ENCODE measurements at regions not wholly inside any gene's neighbourhood (a gene's known extent, or its start where the extent isn't known, plus 50 kb on each side); places are given as distances from the start of the nearest gene placed in this dataset.
A peak's percentile ranks its signal among the peaks of the same experiment; 100 is the strongest.

DNA sequence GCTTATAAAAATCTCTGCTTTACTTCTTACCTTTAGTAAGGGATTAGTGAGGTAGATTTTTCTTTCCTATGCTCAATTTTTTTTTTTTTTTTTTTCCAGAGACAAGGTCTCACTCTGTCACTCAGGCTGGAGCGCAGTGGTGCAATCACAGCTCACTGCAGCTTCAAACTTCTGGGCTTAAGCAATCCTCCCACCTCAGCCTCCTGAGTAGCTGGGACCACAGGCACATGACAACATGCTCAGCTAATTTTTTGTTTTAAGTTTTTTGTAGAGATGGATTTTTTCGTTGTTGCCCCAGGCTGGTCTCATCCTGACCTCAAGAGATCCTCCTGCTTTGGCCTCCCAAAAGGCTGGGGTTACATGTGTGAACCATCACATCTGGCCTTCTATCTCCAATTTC is 58.9 kb upstream of the RREB1 start:
- no peak overlapping the region for H3K4me3 Mint-ChIP-seq
- no CpG with 5 or more reads among the region's 2 CpGs for WGBS (ENCODE audit: insufficient coverage)
- H3K4me1 Mint-ChIP-seq, result peaks cover 9 to 16% (median 9%) of the 10 kb centered on the region in 3 donors
- ChIA-PET CTCF (interaction anchor here in 1 of 2 donors (0.7 kb wide), 1 partner anchor 160 kb away, joined by 7 read pairs; no protein-coding TSS in a partner anchor), POLR2A (interaction anchor here in 1 of 2 donors (0.6 to 0.7 kb wide), 2 partner anchors 57 to 145 kb away, joined by 3 to 6 read pairs; no protein-coding TSS in a partner anchor)
- Histone ChIP-seq H3K36me3 (ENCODE audit: control insufficient read depth in 2 of 2, extremely low read depth in 1 of 2, insufficient read depth in 1 of 2, low read length in 1 of 2) (no peaks in the 10 kb centered on the region), H3K27me3 (replicated peaks in 1 of 2; ENCODE audit: control insufficient read depth in 2 of 2, extremely low read depth in 1 of 2, insufficient read depth in 2 of 2, low read length in 1 of 2) (peaks cover 0 to 17% of the 10 kb centered on the region in 2 experiments), H3K4me1 (ENCODE audit: control insufficient read depth in 1 of 2, extremely low read depth in 1 of 2, insufficient read depth in 2 of 2, low read length in 2 of 2) (peaks cover 2 to 16% of the 10 kb centered on the region in 2 experiments), H3K4me3 (ENCODE audit: control insufficient read depth in 1 of 2, extremely low read depth in 1 of 2, low read length in 1 of 2) (no peak overlapping the region), H3K27ac (ENCODE audit: low read length) (no peak overlapping the region), H3K9me3 (no peaks in the 10 kb centered on the region)
- ATAC-seq (replicated peaks in 1 of 4), result no peak
- no peaks in the 10 kb centered on the region for H3K27me3 Mint-ChIP-seq
- DNase-seq, result no peak
- H3K36me3 Mint-ChIP-seq, result no peaks in the 10 kb centered on the region
- no peaks in the 10 kb centered on the region for H3K9me3 Mint-ChIP-seq
- no peak overlapping the region for H3K27ac Mint-ChIP-seq

DNA sequence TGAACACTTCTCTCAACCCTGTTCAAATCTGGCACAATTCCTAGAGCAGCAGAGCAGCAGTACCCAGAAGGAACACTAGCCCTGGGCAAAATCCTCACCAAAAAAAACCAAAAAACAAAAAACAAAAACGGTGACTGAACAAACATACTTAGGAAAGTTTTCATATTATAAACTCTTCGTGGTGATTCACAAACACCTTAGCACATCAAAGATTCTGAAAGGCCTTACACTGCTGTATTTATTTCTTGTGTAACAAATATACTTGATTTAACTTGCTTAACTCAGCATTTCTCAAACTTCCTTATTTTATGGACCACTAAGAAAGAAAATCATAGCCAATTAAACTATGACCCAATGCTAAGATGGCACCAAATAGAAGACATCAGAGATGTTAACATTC is 57.8 kb upstream of the RREB1 start:
- DNase-seq, result no peak
- H3K9me3 ChIP-seq, result no peaks in the 10 kb centered on the region
- no CpG with 5 or more reads among the region's 2 CpGs for WGBS (ENCODE audit: insufficient coverage)
- ChIA-PET POLR2A (no interaction called here), CTCF (no interaction called here)
- no peak overlapping the region for H3K27ac Mint-ChIP-seq
- no peak for ATAC-seq (replicated peaks in 1 of 4)
- peaks cover 0 to 17% of the 10 kb centered on the region in 2 experiments for H3K27me3 ChIP-seq (replicated peaks in 1 of 2; ENCODE audit: control insufficient read depth in 2 of 2, extremely low read depth in 1 of 2, insufficient read depth in 2 of 2, low read length in 1 of 2)
- no peak overlapping the region for H3K27ac ChIP-seq (ENCODE audit: low read length)
- H3K27me3 Mint-ChIP-seq, result no peaks in the 10 kb centered on the region
- no peaks in the 10 kb centered on the region for H3K36me3 Mint-ChIP-seq
- H3K4me1 Mint-ChIP-seq, result peaks cover 9 to 16% (median 9%) of the 10 kb centered on the region in 3 donors
- no peaks in the 10 kb centered on the region for H3K36me3 ChIP-seq (ENCODE audit: control insufficient read depth in 2 of 2, extremely low read depth in 1 of 2, insufficient read depth in 1 of 2, low read length in 1 of 2)
- no peaks in the 10 kb centered on the region for H3K9me3 Mint-ChIP-seq
- peaks cover 2 to 16% of the 10 kb centered on the region in 2 experiments for H3K4me1 ChIP-seq (ENCODE audit: control insufficient read depth in 1 of 2, extremely low read depth in 1 of 2, insufficient read depth in 2 of 2, low read length in 2 of 2)
- H3K4me3 Mint-ChIP-seq, result peak overlapping the region; percentile 50 to 78 (median 70)
- no peak overlapping the region for H3K4me3 ChIP-seq (ENCODE audit: control insufficient read depth in 1 of 2, extremely low read depth in 1 of 2, low read length in 1 of 2)

DNA sequence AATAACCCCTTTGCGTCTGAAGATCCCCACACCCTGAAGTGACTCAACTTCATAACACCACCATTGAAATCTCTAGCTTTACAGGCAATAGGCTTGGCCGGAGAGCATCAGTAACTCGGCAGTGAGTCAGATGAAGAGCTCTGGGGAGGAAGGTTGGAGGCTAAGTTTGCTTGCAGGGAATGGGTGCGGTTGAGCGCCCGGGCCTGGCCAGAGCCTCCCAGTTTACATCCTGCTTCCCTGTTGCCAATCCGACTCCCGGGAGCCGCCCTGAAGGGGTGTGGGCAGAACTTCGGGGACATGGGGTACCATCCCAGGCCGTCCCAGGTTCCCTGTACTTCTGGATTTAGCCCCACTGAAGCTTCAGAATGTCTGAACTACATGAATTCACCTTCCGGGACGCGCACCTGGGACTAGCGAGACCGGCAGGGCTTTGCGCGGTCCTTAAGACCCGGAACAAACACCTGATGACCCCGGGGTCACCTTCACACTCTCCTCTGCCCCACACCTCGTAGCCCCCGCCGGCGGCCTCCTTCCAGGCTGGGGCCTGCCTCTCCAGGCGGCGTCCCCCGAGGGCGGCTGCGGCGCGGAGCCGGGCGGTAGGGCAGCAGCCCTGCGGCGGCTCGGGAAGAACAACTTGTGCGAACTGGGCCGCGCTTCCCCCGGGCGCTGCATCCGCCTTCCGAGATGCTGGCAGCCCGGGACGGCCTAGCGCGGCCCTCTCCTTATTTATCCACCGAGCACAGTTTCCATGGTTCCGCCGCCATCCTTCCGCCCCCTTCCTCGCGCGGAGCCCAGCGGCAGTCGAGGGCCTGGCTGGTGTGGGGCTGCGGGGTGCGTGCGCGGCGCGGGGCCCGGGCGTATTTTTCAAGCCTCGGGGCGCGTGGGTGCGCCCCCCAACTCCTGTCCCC is 56.6 kb upstream of the RREB1 start:
- peaks cover 9 to 16% (median 9%) of the 10 kb centered on the region in 3 donors for H3K4me1 Mint-ChIP-seq
- peak overlapping the region in 1 of 2 donors; percentile 15 for H3K27ac Mint-ChIP-seq
- no peaks in the 10 kb centered on the region for H3K27me3 Mint-ChIP-seq
- no peaks in the 10 kb centered on the region for H3K9me3 Mint-ChIP-seq
- ChIA-PET POLR2A (no interaction called here), CTCF (no interaction called here)
- ATAC-seq (replicated peaks in 1 of 4) (peak; percentile 53 to 71 (median 56)), DNase-seq (peak in 31 of 35 experiments; percentile 9 to 57 (median 32))
- no peaks in the 10 kb centered on the region for H3K9me3 ChIP-seq
- no peak overlapping the region for H3K27ac ChIP-seq (ENCODE audit: low read length)
- peak overlapping the region; percentile 66 to 67 for H3K4me3 ChIP-seq (ENCODE audit: control insufficient read depth in 1 of 2, extremely low read depth in 1 of 2, low read length in 1 of 2)
- H3K4me3 Mint-ChIP-seq, result peak overlapping the region; percentile 56 to 78 (median 70)
- 32% methylated on average over 57 of the region's 68 CpGs for WGBS (ENCODE audit: insufficient coverage)
- H3K36me3 ChIP-seq (ENCODE audit: control insufficient read depth in 2 of 2, extremely low read depth in 1 of 2, insufficient read depth in 1 of 2, low read length in 1 of 2), result no peaks in the 10 kb centered on the region
- peaks cover 0 to 17% of the 10 kb centered on the region in 2 experiments for H3K27me3 ChIP-seq (replicated peaks in 1 of 2; ENCODE audit: control insufficient read depth in 2 of 2, extremely low read depth in 1 of 2, insufficient read depth in 2 of 2, low read length in 1 of 2)
- peaks cover 2 to 16% of the 10 kb centered on the region in 2 experiments for H3K4me1 ChIP-seq (ENCODE audit: control insufficient read depth in 1 of 2, extremely low read depth in 1 of 2, insufficient read depth in 2 of 2, low read length in 2 of 2)
- H3K36me3 Mint-ChIP-seq, result no peaks in the 10 kb centered on the region

DNA sequence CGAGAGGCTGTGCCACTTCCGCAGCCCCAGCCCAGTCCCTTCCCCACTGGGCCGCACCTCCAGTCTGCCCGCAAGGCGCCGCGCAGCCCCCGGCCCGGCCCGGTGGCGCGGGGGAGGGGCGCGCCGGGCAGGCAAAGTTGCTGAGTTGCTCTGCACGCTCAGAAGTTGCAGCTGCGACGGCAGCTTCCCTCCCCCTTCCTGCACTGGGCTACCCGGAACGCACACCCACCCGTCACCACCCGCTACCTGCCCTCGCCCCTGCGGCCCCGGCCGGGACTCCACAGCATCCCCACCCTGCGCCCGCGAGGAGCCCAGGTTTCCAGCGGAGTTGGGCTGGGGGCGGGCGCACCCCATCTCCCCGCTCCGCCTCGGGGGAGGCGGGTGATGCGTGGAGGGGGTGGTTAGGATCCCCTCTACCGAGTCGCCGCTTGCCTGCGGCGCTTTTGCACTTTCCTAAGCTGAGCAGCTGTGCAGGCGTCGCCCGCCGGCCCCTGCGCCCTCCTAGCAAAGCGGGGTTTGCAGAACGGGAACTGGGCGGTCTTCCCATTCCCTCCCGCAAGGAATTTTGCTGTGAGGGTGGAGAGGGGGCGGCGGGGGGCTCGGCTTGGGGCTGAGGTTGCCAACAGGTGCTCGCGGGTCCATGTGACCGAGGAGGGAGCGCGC is 55.9 kb upstream of the RREB1 start:
- no peak overlapping the region for H3K27ac Mint-ChIP-seq
- Histone ChIP-seq H3K27ac (ENCODE audit: low read length) (no peak overlapping the region), H3K27me3 (replicated peaks in 1 of 2; ENCODE audit: control insufficient read depth in 2 of 2, extremely low read depth in 1 of 2, insufficient read depth in 2 of 2, low read length in 1 of 2) (peaks cover 0 to 17% of the 10 kb centered on the region in 2 experiments), H3K9me3 (no peaks in the 10 kb centered on the region), H3K4me1 (ENCODE audit: control insufficient read depth in 1 of 2, extremely low read depth in 1 of 2, insufficient read depth in 2 of 2, low read length in 2 of 2) (peaks cover 2 to 16% of the 10 kb centered on the region in 2 experiments), H3K36me3 (ENCODE audit: control insufficient read depth in 2 of 2, extremely low read depth in 1 of 2, insufficient read depth in 1 of 2, low read length in 1 of 2) (no peaks in the 10 kb centered on the region), H3K4me3 (ENCODE audit: control insufficient read depth in 1 of 2, extremely low read depth in 1 of 2, low read length in 1 of 2) (peak overlapping the region; percentile 66 to 67)
- CTCF ChIA-PET, result no interaction called here
- no peaks in the 10 kb centered on the region for H3K27me3 Mint-ChIP-seq
- 1% methylated on average over 41 of the region's 59 CpGs for WGBS (ENCODE audit: insufficient coverage)
- POLR2A ChIA-PET, result no interaction called here
- H3K9me3 Mint-ChIP-seq, result no peaks in the 10 kb centered on the region
- DNase-seq (peak; percentile 20 to 72 (median 52)), ATAC-seq (replicated peaks in 1 of 4) (peak; percentile 82 to 86 (median 84))
- no peaks in the 10 kb centered on the region for H3K36me3 Mint-ChIP-seq
- H3K4me1 Mint-ChIP-seq, result peaks cover 9 to 22% (median 15%) of the 10 kb centered on the region in 3 donors
- H3K4me3 Mint-ChIP-seq, result peak overlapping the region; percentile 58 to 78 (median 73)

DNA sequence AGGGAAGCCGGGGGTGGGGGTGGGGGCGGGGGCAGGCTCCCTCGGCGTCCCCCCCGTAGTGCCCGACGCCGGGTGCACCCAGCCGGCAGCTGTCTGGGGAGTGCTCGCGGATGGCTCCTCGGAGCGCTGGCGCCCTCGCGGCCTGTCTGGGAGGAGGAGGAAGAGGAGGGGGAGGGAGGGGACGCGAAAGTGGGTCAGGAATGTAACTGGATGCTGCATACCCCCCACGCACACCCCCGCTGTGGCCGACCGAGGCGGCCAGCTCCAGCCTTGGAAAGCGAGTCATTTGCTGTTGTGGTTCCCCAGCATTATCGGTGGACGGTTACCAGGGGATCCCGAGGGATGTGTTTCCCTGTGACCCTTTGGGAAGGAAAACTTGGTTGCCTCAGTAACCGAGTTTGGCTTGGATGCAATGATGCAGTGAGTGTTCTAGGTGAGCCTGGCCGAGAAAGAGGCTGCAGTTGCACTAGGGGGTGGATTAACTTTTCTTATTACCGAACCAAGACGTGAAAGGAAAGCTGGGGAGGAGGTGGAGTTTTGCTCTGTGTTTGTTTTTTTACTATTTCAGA is 55.2 kb upstream of the RREB1 start:
- Mint-ChIP-seq H3K4me3 (peak overlapping the region; percentile 58 to 79 (median 78)), H3K27ac (peak overlapping the region; percentile 71 to 86), H3K27me3 (no peaks in the 10 kb centered on the region), H3K9me3 (no peaks in the 10 kb centered on the region), H3K4me1 (peaks cover 9 to 23% (median 15%) of the 10 kb centered on the region in 3 donors), H3K36me3 (no peaks in the 10 kb centered on the region)
- no peak overlapping the region for H3K27ac ChIP-seq (ENCODE audit: low read length)
- 26% methylated on average over 15 of the region's 31 CpGs for WGBS (ENCODE audit: insufficient coverage)
- peaks cover 0 to 17% of the 10 kb centered on the region in 2 experiments for H3K27me3 ChIP-seq (replicated peaks in 1 of 2; ENCODE audit: control insufficient read depth in 2 of 2, extremely low read depth in 1 of 2, insufficient read depth in 2 of 2, low read length in 1 of 2)
- ChIA-PET POLR2A (interaction anchor here in 1 of 2 donors (0.7 kb wide), 1 partner anchor 19 kb away, joined by 6 read pairs; no protein-coding TSS in a partner anchor), CTCF (no interaction called here)
- DNase-seq, result peak in 16 of 35 experiments; percentile 1 to 36 (median 7)
- H3K9me3 ChIP-seq, result no peaks in the 10 kb centered on the region
- H3K36me3 ChIP-seq (ENCODE audit: control insufficient read depth in 2 of 2, extremely low read depth in 1 of 2, insufficient read depth in 1 of 2, low read length in 1 of 2), result no peaks in the 10 kb centered on the region
- H3K4me3 ChIP-seq (ENCODE audit: control insufficient read depth in 1 of 2, extremely low read depth in 1 of 2, low read length in 1 of 2), result peak overlapping the region; percentile 64 to 66
- H3K4me1 ChIP-seq (ENCODE audit: control insufficient read depth in 1 of 2, extremely low read depth in 1 of 2, insufficient read depth in 2 of 2, low read length in 2 of 2), result peaks cover 2 to 16% of the 10 kb centered on the region in 2 experiments
- peak; percentile 24 to 34 (median 30) for ATAC-seq (replicated peaks in 1 of 4)
